NCI-H1694 (cell line): ENCODE measurements at regions not wholly inside any gene's neighbourhood (a gene's known extent, or its start where the extent isn't known, plus 50 kb on each side); places are given as distances from the start of the nearest gene placed in this dataset.

ENCODE experiments used
- DNase-seq: peaks from one replicate; lab custom pipeline; 2025; lab: John Stamatoyannopoulos, UW

DNA sequence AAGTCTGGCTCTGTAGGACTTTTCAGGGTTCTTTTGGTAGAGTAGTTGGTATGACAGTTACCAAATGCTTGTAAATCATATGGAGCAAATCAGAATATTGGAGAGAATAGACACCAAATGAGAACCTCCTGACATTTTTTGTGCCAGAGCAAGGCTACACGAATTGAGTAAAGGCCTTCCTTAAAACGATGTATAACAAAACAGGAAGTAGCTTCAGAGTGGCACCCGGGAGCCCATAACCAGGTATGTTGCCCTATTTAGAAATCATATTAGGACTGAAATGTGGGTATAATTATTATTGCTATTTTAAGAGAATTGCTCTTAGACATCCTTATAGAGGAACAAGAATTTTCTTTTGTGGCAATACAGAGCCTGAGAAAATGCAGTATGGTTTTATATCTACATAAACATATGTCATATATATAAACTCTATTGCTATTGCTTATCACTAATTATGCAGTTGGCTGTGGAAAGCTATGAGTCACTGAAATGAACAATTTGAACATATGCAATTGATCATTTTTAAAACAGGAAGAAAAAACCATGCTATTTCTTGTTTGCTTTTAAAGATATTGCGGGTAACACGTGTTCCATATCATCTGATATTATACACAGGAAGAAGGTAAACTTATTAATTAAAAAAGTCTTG lies 197.4 kb upstream of the MTPN start:
- DNase-seq, result no peak

DNA sequence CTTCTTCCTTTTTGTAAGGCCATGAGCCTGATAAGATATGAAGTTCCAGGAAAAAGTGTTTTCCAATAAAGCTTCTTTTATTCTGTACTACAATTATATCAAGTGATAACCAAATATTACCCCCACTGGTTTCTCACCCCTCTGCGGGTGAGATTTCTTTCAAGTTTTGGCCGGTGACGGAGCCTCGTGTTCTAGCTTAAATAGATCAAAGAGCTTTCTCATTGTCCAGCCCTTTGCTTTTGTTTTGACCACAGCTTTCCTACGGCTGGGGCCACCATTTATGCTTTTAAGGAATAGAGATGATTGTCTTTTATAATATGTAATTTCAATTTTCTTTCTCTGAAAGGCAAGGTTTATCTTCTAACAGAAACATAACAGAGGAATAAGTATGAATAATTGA lies 196.7 kb upstream of the MTPN start:
- no peak for DNase-seq

DNA sequence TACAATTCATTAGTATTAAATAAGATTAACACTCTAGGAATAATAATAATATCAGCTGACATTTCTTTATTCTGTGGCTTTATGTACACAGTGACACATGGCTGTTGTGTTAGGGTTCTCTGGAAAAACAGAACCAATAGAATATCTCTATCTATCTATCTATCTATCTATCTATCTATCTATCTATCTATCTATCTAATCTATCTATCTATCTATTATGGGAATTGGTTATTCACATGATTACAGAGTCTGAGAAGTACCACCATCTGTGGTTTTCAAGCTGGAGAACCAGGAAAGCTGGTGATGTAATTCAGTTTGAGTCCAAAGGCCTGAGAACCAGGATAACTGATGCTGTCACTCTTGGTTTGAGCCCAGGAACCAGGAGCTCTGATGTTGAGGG lies 194.1 kb upstream of the MTPN start:
- DNase-seq, result no peak

DNA sequence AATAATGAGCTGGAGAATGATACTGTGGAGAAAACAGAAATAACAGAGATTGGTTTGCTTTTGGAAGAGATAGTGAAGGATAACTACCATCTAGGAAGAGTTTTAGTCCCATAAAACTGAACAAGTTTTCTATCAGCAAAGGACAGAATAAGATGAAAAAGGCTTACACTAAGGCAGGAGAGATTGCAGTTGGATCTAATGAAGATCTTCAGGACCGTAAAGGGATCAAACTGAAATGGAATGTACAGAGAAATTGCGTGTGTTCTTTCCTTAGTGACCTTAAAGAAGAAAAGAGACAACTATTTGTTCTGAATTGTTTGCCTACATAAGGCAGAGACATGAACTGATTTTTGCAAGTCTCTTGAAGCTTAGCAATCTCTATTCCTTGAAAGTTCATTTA lies 191.7 kb upstream of the MTPN start:
- DNase-seq, result no peak

DNA sequence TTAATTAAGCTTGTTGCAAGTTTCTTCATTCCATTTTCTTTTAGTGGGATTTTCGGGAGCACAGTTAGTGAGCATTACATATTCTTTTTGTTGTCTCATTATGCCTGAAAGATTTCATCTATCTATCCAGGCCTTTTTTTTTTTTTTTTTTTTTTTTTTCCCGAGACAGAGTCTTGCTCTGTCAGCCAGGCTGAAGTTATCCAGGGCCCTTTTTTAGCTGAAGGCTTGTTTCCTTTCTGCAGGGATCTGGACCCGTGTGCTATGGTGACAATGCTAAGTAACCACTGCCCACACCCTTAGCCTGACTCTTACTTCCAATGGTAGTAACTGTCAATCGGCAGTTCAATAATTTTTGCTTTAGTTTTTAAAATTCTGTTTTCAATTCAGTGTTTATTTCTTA lies 190.8 kb upstream of the MTPN start:
- no peak for DNase-seq

DNA sequence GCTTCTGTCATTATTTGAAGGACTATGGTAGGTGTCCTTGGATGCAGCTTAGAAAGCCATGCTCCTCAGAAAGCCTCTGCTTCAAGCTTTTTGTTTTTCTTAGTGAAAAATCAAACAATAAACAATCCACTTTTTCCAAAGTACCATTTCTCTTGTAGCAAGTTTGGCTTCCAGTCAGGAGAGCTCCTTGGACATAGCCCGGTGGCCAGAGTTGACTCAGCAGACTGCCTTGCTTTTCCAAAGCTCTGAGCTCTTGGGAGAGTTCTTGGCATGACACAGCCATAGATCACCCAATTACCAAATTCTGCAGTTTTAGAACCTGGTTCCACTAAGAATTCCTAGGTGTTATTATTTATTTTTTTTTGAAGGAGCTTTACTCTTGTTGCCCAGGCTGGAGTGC lies 189.4 kb upstream of the MTPN start:
- no peak for DNase-seq

DNA sequence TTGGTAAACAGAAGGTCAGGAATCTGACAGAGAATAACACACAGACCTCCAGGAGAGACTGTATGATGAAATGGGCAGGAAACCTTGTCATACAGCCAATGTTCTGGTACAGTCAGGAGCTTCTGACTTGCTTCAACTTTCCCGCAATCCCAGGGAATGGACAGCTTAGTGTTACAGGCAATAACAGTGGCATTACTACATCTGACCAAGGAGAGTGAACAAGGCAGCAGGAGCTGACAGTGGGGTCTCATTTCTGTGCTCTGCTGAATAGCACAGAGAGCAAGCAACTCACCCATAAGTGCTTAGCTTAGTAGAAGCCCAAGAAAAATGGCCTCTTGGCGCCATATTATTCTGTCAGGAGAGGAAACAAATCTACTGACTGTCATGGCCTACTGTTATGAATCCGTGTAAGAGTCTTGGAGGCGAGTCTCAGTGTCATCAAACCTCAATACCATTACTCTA lies 186.2 kb upstream of the MTPN start:
- no peak for DNase-seq

DNA sequence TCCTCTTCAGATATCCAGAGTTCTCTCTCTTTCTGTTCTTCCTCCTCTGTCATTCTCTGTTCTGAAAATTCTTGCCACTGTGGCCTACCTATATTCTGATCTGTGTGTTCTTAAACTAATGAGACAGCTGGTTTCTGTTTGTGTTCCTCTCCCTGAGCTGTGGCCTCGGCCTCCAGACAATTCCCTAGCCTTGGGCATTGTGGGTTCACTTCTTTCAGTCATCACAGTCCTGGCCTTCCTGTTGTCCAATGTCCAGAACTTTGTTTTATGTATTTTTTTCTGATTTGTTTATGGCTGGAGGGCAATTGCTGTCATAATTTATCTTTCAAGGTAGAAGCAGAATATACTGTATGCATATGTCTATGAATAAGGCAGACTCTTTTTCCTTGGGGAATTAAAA lies 173.2 kb upstream of the MTPN start:
- DNase-seq, result no peak

DNA sequence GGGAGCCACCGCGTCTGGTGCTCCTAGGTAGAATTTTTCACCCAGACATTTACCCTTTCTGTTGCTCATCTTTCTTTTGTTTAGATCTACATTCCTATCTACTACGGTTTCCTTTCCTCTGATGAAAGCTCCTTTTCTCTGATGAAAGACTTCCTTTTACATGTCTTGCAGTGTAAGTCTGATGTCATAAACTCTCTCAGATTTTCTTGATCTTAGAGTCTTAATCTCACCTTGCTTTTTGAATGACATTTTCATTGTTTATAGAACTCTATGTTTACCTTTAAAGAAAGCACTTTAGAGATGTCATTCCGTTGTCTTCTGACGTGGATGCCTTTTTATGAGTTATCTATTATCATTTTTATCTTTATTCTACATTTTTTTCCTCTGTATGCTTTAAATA lies 171.8 kb upstream of the MTPN start:
- no peak for DNase-seq

DNA sequence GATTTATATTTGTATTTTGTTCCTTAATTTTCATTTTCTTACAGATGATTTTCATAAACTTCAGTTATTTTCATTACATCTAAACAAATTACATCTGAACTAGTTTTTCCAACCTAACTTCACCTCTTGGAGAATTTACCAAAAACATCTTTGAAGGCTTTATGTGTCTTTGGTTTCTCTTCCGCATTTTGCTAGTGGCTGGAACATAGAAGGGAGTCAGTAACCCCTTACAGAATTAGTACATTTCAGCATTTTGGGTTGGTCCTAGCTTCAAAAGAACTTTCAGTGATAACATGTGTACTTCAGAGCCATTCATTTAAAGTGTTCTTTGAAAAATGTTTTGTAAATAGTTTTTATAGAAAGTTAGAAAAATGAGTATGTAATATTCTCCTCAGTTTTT lies 169.8 kb upstream of the MTPN start:
- no peak for DNase-seq

DNA sequence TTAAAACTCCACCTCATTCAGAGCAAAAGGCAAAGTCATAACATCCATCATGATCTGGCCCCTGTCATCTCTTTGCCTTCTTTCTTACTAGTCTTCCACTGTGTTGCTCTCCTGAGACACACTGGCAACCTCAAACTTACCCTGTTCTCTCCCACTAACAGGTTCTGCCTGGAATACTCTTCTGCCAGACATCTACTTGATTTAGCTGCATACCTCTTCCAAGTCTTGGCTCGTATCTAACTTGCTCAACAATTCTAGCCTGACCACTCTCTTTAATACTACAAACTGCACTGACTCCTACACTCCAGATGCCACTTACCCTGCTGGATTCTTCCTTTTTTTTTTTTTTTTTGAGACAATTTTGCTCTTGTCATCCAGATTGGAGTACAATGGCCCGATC lies 167.0 kb upstream of the MTPN start:
- DNase-seq, result no peak

DNA sequence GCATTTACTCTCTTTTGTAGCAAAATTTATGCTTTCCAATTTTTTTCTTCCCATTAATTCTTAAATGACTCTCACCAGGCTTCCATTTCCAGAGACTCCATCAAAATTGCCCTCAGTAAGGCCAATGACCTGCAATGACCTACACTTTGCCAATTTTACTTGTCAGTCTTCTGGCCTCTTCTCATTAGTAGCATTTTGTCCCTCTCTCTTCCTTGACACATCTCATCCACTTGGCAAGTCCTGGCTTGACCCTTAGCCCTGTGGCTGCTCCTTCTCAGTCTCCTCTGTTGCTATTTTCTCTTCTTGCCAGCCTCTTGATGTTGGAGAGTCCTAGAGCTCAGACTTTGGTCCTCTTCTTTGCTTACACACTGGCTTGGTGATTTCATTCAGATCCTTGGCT lies 166.1 kb upstream of the MTPN start:
- no peak for DNase-seq

DNA sequence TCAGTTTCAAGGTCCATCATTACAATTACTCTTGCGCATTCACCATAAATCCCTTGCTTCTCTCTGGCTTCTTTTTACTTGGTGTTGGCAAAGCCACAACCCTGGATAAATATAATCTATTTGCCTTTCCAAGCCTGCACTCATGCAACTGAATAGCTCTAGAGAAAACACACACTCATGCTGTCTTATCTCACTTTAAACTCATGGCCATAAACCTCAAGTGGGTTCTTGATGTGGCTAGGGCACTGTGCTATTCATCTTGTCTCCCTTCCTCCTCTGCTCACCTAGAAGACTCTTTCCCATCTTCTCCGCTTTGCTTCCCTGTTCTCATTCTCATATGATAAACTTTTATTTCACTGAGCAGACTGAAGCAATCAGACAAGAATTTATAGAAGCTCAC lies 165.4 kb upstream of the MTPN start:
- DNase-seq, result no peak

DNA sequence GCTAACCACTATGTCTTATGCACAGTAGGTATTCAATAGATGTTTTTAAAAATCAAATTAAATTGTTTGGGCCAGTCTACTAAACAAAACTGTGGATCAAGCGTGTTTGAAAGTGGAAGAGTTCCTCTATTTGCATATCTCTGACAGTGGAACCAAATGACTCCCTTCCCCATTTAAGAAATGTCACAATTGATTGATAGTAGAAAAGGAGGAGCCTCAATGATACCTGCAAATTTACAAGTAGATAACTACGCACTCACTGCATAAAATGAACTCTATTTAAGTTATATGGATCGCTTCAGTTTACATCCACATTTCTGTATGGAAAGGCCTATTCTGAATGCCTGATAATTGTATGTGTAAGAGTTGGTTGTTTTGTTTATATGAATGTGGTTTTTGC lies 163.3 kb upstream of the MTPN start:
- DNase-seq, result no peak

DNA sequence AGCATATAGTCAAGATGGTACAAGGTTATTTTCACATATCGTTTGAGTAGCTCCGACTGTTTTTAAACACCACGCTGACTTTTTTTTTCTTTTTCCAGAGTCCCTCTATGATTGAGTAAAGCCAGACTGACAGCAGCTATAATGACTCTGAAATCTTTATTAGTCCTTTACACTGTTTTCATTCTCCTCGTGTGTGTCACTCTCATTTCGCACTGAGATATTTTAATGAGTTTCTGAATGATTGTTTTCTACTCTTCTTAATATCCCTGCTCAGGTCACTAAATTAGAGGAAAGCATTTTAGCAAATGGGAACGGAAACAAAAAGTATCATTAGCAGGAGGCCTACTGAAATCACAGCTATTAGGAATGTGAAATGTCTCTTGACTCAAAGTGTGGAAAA lies 162.3 kb upstream of the MTPN start:
- no peak for DNase-seq

DNA sequence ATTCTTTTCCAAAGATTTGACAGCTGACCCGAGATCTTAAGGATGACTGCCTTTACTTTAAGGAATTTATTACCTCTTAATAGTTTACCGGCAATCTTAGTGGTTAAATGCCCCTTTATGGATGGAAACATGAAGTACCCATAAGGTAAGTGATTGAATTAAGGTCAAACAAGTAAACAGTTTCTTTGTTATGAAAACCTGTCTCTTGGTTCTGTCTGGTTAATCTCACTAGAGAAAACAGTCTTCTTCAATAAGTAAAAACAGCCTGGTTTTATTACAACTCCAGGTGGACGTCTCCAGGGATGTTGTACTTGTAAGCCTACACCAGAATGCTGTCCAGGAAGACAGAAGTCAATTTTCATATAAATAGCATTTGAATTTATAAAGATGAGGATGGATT lies 161.8 kb upstream of the MTPN start:
- no peak for DNase-seq

DNA sequence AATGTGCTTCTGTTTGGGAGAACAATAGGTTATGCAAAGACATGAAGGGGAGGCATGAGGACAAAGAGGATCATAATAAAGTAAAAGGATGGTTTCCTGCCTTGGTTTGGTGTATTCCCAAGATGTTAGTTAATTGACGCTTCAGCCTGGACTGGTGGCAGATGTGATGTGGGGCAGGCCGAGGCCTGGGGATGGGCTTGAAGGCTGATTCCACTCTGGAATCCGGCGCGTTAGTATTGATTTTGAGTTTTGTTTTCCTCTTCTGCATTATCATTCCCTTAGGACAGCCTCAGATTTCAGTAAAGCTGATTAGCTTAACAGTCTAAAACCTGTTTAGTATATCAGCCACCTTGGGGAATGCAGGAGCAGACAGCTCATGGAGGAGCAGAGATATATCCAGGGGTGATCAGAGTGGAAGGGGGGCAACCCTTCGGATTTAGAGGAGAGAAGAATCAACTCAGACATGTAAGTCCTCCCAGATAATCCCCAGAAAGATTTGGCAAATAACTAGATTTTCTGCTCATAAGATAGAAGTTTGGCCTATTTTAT lies 159.8 kb upstream of the MTPN start:
- DNase-seq, result no peak

DNA sequence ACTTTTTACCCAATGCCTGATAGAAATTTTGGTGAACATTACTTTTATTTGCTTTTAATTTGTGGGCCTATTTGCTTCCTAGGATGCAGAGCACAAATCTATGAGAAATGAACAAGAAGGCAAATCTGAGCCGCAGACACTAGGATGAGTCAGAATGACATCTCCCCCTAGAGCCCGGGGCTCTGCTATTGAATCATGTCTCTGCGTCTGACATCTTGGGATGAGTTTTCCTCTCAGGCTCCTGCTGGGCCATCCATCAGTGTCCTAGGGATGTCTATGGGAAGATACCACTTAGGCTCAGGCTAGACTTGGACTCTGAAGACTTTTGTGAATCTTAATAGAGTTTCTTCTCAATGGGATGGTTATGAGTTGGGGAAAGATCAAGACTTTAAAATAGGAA lies 157.3 kb upstream of the MTPN start:
- no peak for DNase-seq

DNA sequence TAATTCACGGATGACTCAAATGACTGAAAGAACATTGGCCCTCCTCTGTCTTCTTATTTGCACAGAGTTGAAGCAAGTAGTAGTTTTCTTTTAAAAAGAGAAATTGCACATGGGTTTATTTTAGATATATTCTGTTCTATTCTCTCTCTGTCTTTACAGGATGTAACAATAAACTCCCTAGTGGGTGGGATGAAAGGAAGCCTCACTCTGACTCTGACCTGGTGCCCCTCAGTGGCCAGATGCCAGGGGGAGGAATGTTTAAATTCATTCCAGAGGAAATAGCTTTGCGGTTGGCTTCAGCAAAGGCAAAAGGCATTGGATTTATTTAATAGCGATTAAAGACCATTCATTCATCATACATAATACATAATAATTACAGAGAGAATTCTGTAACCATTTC lies 156.4 kb upstream of the MTPN start:
- no peak for DNase-seq

DNA sequence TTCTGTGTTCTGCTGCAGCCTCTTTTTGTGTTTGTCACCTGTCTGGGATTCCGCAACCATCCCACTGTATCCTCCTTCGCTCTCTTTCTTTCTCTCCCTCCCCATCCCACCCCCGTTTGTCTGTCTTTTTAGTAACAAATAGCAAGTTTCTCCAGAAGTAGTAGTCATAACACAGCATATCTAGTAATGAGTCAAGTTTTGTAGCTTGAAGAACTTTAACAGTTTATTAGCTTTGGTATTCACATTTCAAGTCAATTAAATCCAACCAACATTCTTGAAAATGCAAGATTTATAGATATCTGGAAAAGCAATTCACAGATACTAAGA lies 154.1 kb upstream of the MTPN start:
- no peak for DNase-seq

DNA sequence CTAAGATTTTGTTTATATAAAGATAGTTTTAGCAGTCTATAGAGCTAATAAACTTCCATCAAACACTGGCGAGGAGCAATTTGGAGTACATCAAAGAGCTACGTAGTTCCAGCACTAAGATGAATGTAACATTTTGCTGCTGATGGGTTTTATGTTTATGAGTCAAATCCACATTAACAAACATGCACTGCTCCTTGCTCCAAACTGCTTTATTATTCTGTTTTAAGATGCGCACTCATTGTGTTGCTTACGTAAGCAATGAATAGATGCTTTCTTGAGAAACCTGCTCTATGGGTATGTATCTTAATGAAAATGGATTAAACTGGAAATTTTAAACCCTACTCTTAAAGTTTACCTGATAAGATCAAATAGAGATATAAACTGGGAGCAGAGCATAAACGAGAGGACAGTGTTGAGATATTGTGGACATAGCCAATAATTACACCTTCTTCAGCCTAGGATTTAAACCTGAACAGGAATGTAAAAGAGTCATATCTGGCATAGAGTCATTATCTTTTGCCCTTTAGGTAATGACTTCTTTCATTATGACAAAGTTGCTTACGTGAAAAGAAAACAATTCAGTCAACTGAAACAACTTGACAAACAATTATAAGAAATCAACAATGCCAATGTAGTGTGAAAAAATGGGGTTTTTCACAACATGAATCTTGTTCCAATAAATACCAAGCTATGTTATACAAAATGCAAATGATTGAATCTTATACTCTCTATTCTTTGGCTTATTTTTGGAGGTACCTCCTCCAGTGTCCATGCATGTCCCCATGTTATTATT lies 153.5 kb upstream of the MTPN start:
- no peak for DNase-seq

DNA sequence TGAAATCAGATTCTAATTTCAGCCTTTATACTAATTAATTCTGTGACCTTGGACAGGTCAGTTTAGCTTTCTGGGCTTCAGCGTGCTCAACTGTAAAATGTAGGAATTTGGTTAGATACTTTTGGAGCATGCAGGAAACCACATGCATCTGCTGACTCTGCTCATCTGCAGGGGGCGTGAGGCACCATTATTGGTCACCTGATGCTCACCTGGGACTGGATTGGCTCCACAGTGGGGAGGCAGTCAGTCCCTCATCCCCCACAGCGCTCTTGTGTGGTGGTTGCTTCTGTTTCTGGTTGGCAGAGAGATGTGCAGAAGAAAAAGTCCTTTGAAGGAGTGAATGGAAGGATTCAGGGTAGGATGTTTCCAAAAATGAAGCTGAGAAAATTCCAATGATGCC lies 150.9 kb upstream of the MTPN start:
- no peak for DNase-seq

DNA sequence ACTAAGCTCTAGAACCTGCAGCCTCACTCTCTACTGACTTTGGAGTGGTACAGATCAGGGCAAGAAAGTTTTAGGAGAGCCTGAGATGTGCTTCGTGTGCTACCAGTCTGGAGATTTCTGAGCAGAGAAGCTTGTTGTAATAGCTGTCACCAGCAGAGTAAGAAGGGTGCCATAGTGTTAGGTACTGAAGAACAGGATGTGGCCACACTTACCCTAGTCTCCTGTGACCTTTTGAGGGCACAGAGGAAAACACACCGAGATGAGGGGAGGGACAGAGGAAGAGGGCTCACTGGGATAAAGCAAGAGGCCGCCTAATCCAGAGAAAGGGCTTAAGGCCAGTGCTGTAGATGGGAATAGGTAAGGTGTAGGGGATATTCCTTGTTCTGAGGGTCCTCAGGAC lies 146.2 kb upstream of the MTPN start:
- no peak for DNase-seq

DNA sequence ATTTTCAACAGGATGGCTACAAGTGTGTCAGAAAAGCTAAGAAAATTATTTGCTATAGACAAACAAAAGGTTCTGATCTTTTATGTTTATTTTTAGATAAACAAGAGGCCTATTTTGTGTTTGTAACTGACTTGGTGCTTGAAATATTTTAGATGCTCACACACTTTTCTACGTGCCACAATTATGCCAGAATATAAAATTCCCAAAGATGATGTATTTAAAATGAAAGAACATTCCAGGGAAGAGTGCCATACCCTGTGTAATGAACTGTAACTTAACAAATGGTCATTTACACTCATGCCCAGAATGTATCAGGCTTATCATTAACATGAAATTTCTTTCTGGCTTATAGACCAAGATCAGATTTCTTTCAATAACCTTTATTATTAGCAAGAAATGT lies 144.9 kb upstream of the MTPN start:
- DNase-seq, result no peak
